ENCODE measurements at regions not wholly inside any gene's neighbourhood (a gene's known extent, or its start where the extent isn't known, plus 50 kb on each side); places are given as distances from the start of the nearest gene placed in this dataset.

GRCh38 chr17:70562137-70562536 is 392.8 kb downstream of the KCNJ2 start:
- H3K27me3 ChIP-seq (replicated peaks; ENCODE audit: insufficient read depth), result no peaks in the 10 kb centered on the region
- H3K4me3 ChIP-seq, result no peak overlapping the region
- H3K4me1 ChIP-seq (replicated peaks), result no peaks in the 10 kb centered on the region
- WGBS, result 95% methylated on average over 1 of the region's 1 CpG
- intact Hi-C loops (cut with DNase I), result no loop called here
- H3K9me3 ChIP-seq, result no peaks in the 10 kb centered on the region
- no peaks in the 10 kb centered on the region for H3K36me3 ChIP-seq
- no peak for DNase-seq (ENCODE audit: low spot score)
- H3K27ac ChIP-seq, result no peak overlapping the region
- TF ChIP-seq POLR2AphosphoS5 (IDR thresholded peaks at IDR 0.05) (no peak), POLR2A (IDR thresholded peaks at IDR 0.05) (no peak), CTCF (IDR thresholded peaks at IDR 0.05) (no peak)

GRCh38 chr17:70563281-70563820 is 394.0 kb downstream of the KCNJ2 start:
- TF ChIP-seq POLR2AphosphoS5 (IDR thresholded peaks at IDR 0.05) (no peak), CTCF (IDR thresholded peaks at IDR 0.05) (no peak), POLR2A (IDR thresholded peaks at IDR 0.05) (no peak)
- Histone ChIP-seq H3K27me3 (replicated peaks; ENCODE audit: insufficient read depth) (no peaks in the 10 kb centered on the region), H3K9me3 (no peaks in the 10 kb centered on the region), H3K36me3 (no peaks in the 10 kb centered on the region), H3K27ac (no peak overlapping the region), H3K4me3 (no peak overlapping the region), H3K4me1 (replicated peaks) (no peaks in the 10 kb centered on the region)
- intact Hi-C loops (cut with DNase I), result no loop called here
- 17% methylated on average over 2 of the region's 2 CpGs for WGBS
- no peak for DNase-seq (ENCODE audit: low spot score)

GRCh38 chr17:70564006-70564620 is 394.8 kb downstream of the KCNJ2 start:
- no peak for DNase-seq (ENCODE audit: low spot score)
- 84% methylated on average over 2 of the region's 2 CpGs for WGBS
- intact Hi-C loops (cut with DNase I), result no loop called here

GRCh38 chr17:70569128-70569527 is 399.8 kb downstream of the KCNJ2 start:
- H3K4me1 ChIP-seq (replicated peaks), result no peaks in the 10 kb centered on the region
- H3K36me3 ChIP-seq, result no peaks in the 10 kb centered on the region
- no peaks in the 10 kb centered on the region for H3K9me3 ChIP-seq
- H3K27ac ChIP-seq, result no peak overlapping the region
- no peak for DNase-seq (ENCODE audit: low spot score)
- no peaks in the 10 kb centered on the region for H3K27me3 ChIP-seq (replicated peaks; ENCODE audit: insufficient read depth)
- TF ChIP-seq POLR2AphosphoS5 (IDR thresholded peaks at IDR 0.05) (no peak), CTCF (IDR thresholded peaks at IDR 0.05) (no peak), POLR2A (IDR thresholded peaks at IDR 0.05) (no peak)
- intact Hi-C loops (cut with DNase I), result no loop called here
- H3K4me3 ChIP-seq, result no peak overlapping the region
- 78% methylated on average over 1 of the region's 1 CpG for WGBS

More at GRCh38 chr17:70564006-70564620, 394.8 kb downstream of the KCNJ2 start:
- H3K27ac ChIP-seq, result no peak overlapping the region
- H3K27me3 ChIP-seq (replicated peaks; ENCODE audit: insufficient read depth), result no peaks in the 10 kb centered on the region
- H3K4me1 ChIP-seq (replicated peaks), result no peaks in the 10 kb centered on the region
- no peak overlapping the region for H3K4me3 ChIP-seq
- no peaks in the 10 kb centered on the region for H3K36me3 ChIP-seq
- TF ChIP-seq CTCF (IDR thresholded peaks at IDR 0.05) (no peak), POLR2AphosphoS5 (IDR thresholded peaks at IDR 0.05) (no peak), POLR2A (IDR thresholded peaks at IDR 0.05) (no peak)
- no peaks in the 10 kb centered on the region for H3K9me3 ChIP-seq

- TF ChIP-seq POLR2A (IDR thresholded peaks at IDR 0.05) (no peak), POLR2AphosphoS5 (IDR thresholded peaks at IDR 0.05) (no peak), CTCF (IDR thresholded peaks at IDR 0.05) (no peak)
- H3K27me3 ChIP-seq (replicated peaks; ENCODE audit: insufficient read depth), result no peaks in the 10 kb centered on the region
- H3K36me3 ChIP-seq, result no peaks in the 10 kb centered on the region
- H3K4me1 ChIP-seq (replicated peaks), result no peaks in the 10 kb centered on the region
- H3K9me3 ChIP-seq, result no peaks in the 10 kb centered on the region
- intact Hi-C loops (cut with DNase I), result no loop called here
- DNase-seq (ENCODE audit: low spot score), result no peak
- no peak overlapping the region for H3K4me3 ChIP-seq
- 92% methylated on average over 20 of the region's 20 CpGs for WGBS
- H3K27ac ChIP-seq, result no peak overlapping the region
Measured at GRCh38 chr17:70577456-70577855, 408.1 kb downstream of the KCNJ2 start.
